ENCODE measurements at regions not wholly inside any gene's neighbourhood (a gene's known extent, or its start where the extent isn't known, plus 50 kb on each side); places are given as distances from the start of the nearest gene placed in this dataset.

DNA sequence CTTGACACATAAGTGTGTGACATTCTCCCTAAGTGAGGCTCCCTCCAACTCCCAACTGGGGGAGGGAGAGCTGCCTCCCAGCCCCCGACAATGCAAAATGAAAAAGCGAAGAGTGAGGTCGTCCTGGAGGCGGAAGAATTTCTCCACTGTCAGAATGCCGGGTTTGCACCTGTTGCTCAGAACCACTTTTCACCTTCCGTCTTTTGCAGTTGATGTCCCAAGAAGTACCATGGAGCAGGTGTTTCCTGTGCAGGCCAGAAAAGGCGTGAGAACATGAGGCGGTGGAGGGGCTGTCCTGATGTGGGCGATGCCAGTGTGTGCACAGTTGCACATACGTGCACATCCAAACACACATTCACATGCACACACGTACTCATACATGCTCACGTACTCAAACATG is 158.6 kb upstream of the AJAP1 start:
- peaks cover 6% of the 10 kb centered on the region for H3K9me3 ChIP-seq (ENCODE audit: control insufficient read depth, insufficient read depth, low read length)
- H3K27me3 ChIP-seq (ENCODE audit: control insufficient read depth, insufficient read depth, low read length) = no peaks in the 10 kb centered on the region
- no peaks in the 10 kb centered on the region for H3K36me3 ChIP-seq (ENCODE audit: control insufficient read depth, insufficient read depth, low read length)
- no peak overlapping the region for H3K9ac ChIP-seq (ENCODE audit: low read depth, low read length)
- no peaks in the 10 kb centered on the region for H3K4me1 ChIP-seq (ENCODE audit: control insufficient read depth, insufficient read depth, low read length)
- no peak overlapping the region for H3K4me3 ChIP-seq (ENCODE audit: low read depth, low read length)

DNA sequence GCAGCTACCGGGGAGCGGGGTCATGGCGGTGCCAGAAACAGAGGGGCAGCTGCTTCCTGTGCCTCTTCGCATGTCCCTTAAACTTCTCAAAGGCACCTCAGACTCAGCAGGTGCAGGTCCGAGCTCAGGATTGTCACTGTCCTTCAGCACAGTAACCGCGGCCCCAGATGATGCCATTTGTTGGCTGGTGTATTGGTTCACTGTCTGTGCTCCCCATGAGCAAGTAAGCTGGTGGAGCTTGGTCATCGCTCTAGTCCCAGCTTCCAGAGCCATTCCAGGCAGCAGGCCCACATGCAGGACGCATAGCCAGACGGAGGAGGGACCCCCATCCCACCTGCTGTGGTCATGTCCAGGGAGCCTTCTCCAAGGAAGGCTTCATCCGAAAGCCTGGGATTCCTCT is 154.0 kb upstream of the AJAP1 start:
- Histone ChIP-seq H3K4me3 (ENCODE audit: low read depth, low read length) (no peak overlapping the region), H3K4me1 (ENCODE audit: control insufficient read depth, insufficient read depth, low read length) (no peaks in the 10 kb centered on the region), H3K36me3 (ENCODE audit: control insufficient read depth, insufficient read depth, low read length) (no peaks in the 10 kb centered on the region), H3K27me3 (ENCODE audit: control insufficient read depth, insufficient read depth, low read length) (no peaks in the 10 kb centered on the region), H3K9me3 (ENCODE audit: control insufficient read depth, insufficient read depth, low read length) (peaks cover 4% of the 10 kb centered on the region), H3K9ac (ENCODE audit: low read depth, low read length) (no peak overlapping the region)

GRCh38 chr1:4506591-4506990 is 147.8 kb upstream of the AJAP1 start:
- Histone ChIP-seq H3K9ac (ENCODE audit: low read depth, low read length) (no peak overlapping the region), H3K27me3 (ENCODE audit: control insufficient read depth, insufficient read depth, low read length) (no peaks in the 10 kb centered on the region), H3K4me3 (ENCODE audit: low read depth, low read length) (no peak overlapping the region), H3K4me1 (ENCODE audit: control insufficient read depth, insufficient read depth, low read length) (no peaks in the 10 kb centered on the region), H3K36me3 (ENCODE audit: control insufficient read depth, insufficient read depth, low read length) (no peaks in the 10 kb centered on the region), H3K9me3 (ENCODE audit: control insufficient read depth, insufficient read depth, low read length) (no peaks in the 10 kb centered on the region)

- Histone ChIP-seq H3K27me3 (ENCODE audit: control insufficient read depth, insufficient read depth, low read length) (no peaks in the 10 kb centered on the region), H3K36me3 (ENCODE audit: control insufficient read depth, insufficient read depth, low read length) (no peaks in the 10 kb centered on the region), H3K9me3 (ENCODE audit: control insufficient read depth, insufficient read depth, low read length) (no peaks in the 10 kb centered on the region), H3K4me3 (ENCODE audit: low read depth, low read length) (no peak overlapping the region), H3K9ac (ENCODE audit: low read depth, low read length) (no peak overlapping the region), H3K4me1 (ENCODE audit: control insufficient read depth, insufficient read depth, low read length) (no peaks in the 10 kb centered on the region)
These were observed 145.2 kb upstream of the AJAP1 start for GRCh38 chr1:4509206-4509605.

DNA sequence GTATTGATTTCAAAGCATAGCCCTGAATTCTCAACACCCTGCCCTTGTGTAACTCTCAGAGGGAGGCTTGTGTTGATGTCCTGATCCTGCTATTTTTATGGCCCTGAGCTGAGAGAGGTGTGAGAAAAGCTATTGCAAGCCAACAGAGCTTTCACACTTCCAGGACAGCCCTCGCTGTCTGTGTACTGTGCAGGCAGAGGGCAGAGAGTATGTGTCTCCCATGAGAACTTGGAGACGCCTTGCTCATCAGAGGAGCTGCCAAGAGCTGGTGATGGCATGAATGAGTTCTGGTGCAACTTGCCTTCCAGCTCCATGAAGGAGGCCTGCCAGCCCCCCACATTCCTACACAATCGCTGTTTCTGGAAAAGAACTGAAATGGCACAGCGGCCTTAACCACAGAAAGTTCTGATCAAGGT is 144.1 kb upstream of the AJAP1 start:
- Histone ChIP-seq H3K9me3 (ENCODE audit: control insufficient read depth, insufficient read depth, low read length) (no peaks in the 10 kb centered on the region), H3K4me3 (ENCODE audit: low read depth, low read length) (no peak overlapping the region), H3K27me3 (ENCODE audit: control insufficient read depth, insufficient read depth, low read length) (no peaks in the 10 kb centered on the region), H3K36me3 (ENCODE audit: control insufficient read depth, insufficient read depth, low read length) (no peaks in the 10 kb centered on the region), H3K9ac (ENCODE audit: low read depth, low read length) (no peak overlapping the region), H3K4me1 (ENCODE audit: control insufficient read depth, insufficient read depth, low read length) (no peaks in the 10 kb centered on the region)

DNA sequence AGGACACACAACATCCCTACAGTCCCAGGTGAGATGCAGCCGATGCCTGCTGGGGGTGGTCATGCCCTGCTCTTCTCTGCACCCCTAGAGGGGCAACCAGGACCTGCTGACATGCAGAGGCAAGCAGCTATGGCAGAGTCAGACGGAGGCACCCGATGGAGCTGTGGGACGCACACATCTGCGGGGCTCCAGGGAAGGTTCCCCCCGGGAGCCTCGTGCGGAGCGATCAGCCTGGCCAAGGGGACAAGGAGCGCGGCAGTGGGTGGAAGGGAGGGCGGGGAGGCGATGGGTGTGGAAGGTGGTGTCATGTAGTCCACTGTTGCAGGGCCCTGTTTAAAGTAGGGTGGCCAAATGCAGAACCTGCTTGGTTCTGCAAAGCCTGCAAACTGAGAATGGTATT is 143.0 kb upstream of the AJAP1 start:
- Histone ChIP-seq H3K4me1 (ENCODE audit: control insufficient read depth, insufficient read depth, low read length) (no peaks in the 10 kb centered on the region), H3K36me3 (ENCODE audit: control insufficient read depth, insufficient read depth, low read length) (no peaks in the 10 kb centered on the region), H3K9ac (ENCODE audit: low read depth, low read length) (no peak overlapping the region), H3K27me3 (ENCODE audit: control insufficient read depth, insufficient read depth, low read length) (no peaks in the 10 kb centered on the region), H3K9me3 (ENCODE audit: control insufficient read depth, insufficient read depth, low read length) (no peaks in the 10 kb centered on the region), H3K4me3 (ENCODE audit: low read depth, low read length) (no peak overlapping the region)

DNA sequence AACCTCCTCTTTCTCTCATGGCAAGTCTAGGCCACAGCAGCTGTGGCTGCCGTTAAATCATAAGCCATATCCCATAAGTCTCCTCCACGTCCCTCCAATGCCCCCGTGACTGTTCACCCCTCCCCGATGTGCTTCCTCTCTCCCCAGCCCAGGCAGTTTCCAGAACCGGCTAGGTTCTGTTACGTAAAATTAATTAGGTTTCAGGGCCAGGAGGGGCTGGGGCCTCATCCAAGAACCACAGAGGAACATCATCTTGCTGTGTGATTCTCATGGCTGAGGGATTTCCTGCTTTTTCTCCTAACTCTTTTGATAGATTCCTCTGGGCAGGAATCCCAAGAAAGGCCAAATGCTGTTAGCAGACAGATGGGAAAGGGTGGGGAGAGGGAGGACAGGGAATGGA is 141.8 kb upstream of the AJAP1 start:
- Histone ChIP-seq H3K4me3 (ENCODE audit: low read depth, low read length) (no peak overlapping the region), H3K9me3 (ENCODE audit: control insufficient read depth, insufficient read depth, low read length) (no peaks in the 10 kb centered on the region), H3K36me3 (ENCODE audit: control insufficient read depth, insufficient read depth, low read length) (no peaks in the 10 kb centered on the region), H3K27me3 (ENCODE audit: control insufficient read depth, insufficient read depth, low read length) (no peaks in the 10 kb centered on the region), H3K9ac (ENCODE audit: low read depth, low read length) (no peak overlapping the region), H3K4me1 (ENCODE audit: control insufficient read depth, insufficient read depth, low read length) (no peaks in the 10 kb centered on the region)

DNA sequence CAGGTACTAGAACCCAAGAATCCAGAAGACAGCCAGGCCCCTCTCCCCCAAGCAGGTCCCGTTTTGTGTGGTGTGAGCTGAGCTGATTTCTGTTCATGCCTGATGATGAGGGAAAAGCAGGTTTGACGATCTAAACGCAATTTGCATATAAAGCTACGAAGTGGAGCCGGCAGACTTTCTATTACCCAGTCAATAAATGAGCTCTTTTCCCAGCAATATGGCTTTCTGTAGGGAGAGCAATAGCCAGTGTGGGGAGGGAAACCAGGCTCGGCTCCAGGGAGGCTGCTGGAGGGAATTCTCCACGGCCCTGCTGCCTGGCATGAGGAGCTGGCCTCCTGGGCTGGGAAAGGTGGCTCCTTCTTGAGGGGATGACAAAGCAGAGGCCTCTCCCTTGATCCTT is 140.7 kb upstream of the AJAP1 start:
- Histone ChIP-seq H3K9ac (ENCODE audit: low read depth, low read length) (no peak overlapping the region), H3K4me1 (ENCODE audit: control insufficient read depth, insufficient read depth, low read length) (no peaks in the 10 kb centered on the region), H3K4me3 (ENCODE audit: low read depth, low read length) (no peak overlapping the region), H3K36me3 (ENCODE audit: control insufficient read depth, insufficient read depth, low read length) (no peaks in the 10 kb centered on the region), H3K9me3 (ENCODE audit: control insufficient read depth, insufficient read depth, low read length) (no peaks in the 10 kb centered on the region), H3K27me3 (ENCODE audit: control insufficient read depth, insufficient read depth, low read length) (no peaks in the 10 kb centered on the region)

DNA sequence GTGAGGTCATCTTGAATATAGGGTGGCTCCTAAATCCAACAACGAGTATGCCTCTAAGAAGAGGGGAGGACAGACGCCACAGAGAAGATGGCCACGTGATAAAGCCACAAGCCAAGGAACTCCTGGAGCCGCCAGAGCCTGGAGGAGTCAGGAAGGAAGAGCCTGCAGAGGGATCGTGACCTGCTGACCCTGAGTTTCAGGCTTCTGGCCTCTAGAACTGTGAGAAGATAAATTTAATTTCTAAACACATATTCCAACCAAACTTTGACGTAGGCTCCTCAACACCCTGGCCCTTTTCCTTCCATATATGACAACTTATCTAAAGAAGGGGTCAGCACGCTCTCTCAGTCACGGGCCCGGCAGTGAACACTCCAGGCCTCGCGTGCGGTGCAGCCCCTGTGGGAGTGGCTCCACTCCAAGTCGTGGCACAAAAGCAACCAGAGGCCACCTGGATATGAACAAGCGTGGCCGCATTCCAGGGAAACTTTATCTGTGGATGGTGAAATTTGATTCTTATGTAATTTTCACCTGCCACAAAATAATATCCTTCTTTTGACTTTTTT is 138.6 kb upstream of the AJAP1 start:
- Histone ChIP-seq H3K9ac (ENCODE audit: low read depth, low read length) (no peak overlapping the region), H3K4me3 (ENCODE audit: low read depth, low read length) (no peak overlapping the region), H3K9me3 (ENCODE audit: control insufficient read depth, insufficient read depth, low read length) (peaks cover 4% of the 10 kb centered on the region)

GRCh38 chr1:4516596-4516995 is 137.8 kb upstream of the AJAP1 start:
- peaks cover 8% of the 10 kb centered on the region for H3K9me3 ChIP-seq (ENCODE audit: control insufficient read depth, insufficient read depth, low read length)
- no peaks in the 10 kb centered on the region for H3K4me1 ChIP-seq (ENCODE audit: control insufficient read depth, insufficient read depth, low read length)
- no peaks in the 10 kb centered on the region for H3K36me3 ChIP-seq (ENCODE audit: control insufficient read depth, insufficient read depth, low read length)
- no peak overlapping the region for H3K9ac ChIP-seq (ENCODE audit: low read depth, low read length)
- H3K27me3 ChIP-seq (ENCODE audit: control insufficient read depth, insufficient read depth, low read length) = no peaks in the 10 kb centered on the region
- H3K4me3 ChIP-seq (ENCODE audit: low read depth, low read length) = no peak overlapping the region

More for the DNA sequence above, 138.6 kb upstream of the AJAP1 start:
- no peaks in the 10 kb centered on the region for H3K36me3 ChIP-seq (ENCODE audit: control insufficient read depth, insufficient read depth, low read length)
- H3K4me1 ChIP-seq (ENCODE audit: control insufficient read depth, insufficient read depth, low read length) = no peaks in the 10 kb centered on the region
- H3K27me3 ChIP-seq (ENCODE audit: control insufficient read depth, insufficient read depth, low read length) = no peaks in the 10 kb centered on the region

DNA sequence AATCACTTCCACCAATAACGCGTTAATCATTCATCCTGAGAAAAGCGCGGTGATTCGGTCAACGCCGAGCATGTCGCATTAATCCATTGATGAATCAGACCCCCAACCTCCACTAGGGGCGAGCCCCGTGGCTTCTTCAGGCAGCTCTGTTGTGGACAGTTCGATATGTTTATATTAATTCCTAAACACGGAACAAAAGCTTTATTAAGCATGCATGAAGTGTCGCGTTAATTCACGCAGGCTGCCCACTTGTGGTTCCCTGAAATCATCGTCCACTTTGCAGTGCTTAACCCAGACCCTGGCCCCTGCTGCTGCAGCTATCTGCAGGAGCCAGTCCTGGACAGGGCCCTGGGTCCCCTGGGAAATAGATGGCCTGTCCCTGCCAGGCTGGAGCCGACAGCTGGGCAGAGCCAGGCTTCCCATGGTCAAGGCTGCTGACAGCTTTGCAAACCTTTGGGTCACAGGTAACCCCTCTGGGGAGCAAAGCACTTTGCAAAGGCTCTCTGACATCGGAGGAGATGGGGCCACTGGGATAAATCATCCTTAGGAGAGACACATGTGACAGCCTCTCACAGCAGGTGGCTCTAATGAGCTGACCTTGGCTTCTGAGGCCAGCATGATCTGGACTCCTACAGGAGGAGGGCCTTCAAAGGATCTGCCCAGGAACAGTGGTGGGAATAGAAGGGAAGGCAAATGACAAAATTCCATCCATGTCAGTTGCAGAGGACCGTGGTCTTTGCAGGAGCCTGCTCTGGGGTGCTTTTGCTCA is 137.0 kb upstream of the AJAP1 start:
- Histone ChIP-seq H3K4me1 (ENCODE audit: control insufficient read depth, insufficient read depth, low read length) (no peaks in the 10 kb centered on the region), H3K9me3 (ENCODE audit: control insufficient read depth, insufficient read depth, low read length) (peaks cover 11% of the 10 kb centered on the region), H3K27me3 (ENCODE audit: control insufficient read depth, insufficient read depth, low read length) (no peaks in the 10 kb centered on the region), H3K9ac (ENCODE audit: low read depth, low read length) (no peak overlapping the region), H3K36me3 (ENCODE audit: control insufficient read depth, insufficient read depth, low read length) (no peaks in the 10 kb centered on the region), H3K4me3 (ENCODE audit: low read depth, low read length) (no peak overlapping the region)

DNA sequence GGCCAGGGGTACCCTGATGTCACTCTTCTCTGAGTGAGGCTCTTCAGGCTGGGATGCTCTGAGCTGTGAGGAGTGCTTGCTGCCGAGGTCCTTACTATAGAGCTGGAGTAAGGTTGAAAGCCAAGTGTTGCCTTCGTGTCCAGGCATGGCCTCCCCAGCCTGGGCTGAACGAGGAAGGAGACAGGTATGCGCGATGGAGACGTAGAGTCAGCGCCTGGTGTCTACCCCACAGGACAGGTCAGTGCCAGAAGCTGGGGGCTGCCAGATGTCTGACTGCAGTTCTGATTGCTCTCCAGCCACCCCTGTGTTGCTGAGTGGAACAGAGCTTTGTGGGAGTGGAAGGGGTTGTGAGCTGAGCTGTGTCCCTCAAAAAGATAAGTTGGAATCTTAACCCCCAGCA is 135.8 kb upstream of the AJAP1 start:
- Histone ChIP-seq H3K4me1 (ENCODE audit: control insufficient read depth, insufficient read depth, low read length) (no peaks in the 10 kb centered on the region), H3K4me3 (ENCODE audit: low read depth, low read length) (no peak overlapping the region), H3K9ac (ENCODE audit: low read depth, low read length) (no peak overlapping the region), H3K9me3 (ENCODE audit: control insufficient read depth, insufficient read depth, low read length) (peaks cover 11% of the 10 kb centered on the region), H3K27me3 (ENCODE audit: control insufficient read depth, insufficient read depth, low read length) (no peaks in the 10 kb centered on the region), H3K36me3 (ENCODE audit: control insufficient read depth, insufficient read depth, low read length) (no peaks in the 10 kb centered on the region)
